ENCODE measurements at regions not wholly inside any gene's neighbourhood (a gene's known extent, or its start where the extent isn't known, plus 50 kb on each side); places are given as distances from the start of the nearest gene placed in this dataset.
"Not testable (repeated sequence)": the region's sequence is repeated elsewhere in the genome, so short reads cannot be mapped to it uniquely, and the experiment has no call there.

- no peaks in the 10 kb centered on the region for H3K9me3 ChIP-seq (ENCODE audit: control insufficient read depth, low read length)
- H3K4me1 ChIP-seq (ENCODE audit: control insufficient read depth, insufficient read depth, low read length) = no peaks in the 10 kb centered on the region
- WGBS, 2 experiments = 85 to 100% methylated on average over 1 to 3 of the region's 3 CpGs
- no peaks in the 10 kb centered on the region for H3K36me3 ChIP-seq (ENCODE audit: control insufficient read depth, insufficient read depth, low read length)
- no peak overlapping the region for H3K4me3 ChIP-seq (ENCODE audit: insufficient read depth, low read depth, low read length)
- no peak overlapping the region for H3K27ac ChIP-seq (ENCODE audit: insufficient read depth, low read depth, low read length, poor library complexity, severe bottlenecking)
- H3K27me3 ChIP-seq (ENCODE audit: control insufficient read depth, insufficient read depth, low read length, poor library complexity, severe bottlenecking) = no peaks in the 10 kb centered on the region
These were observed 640.4 kb upstream of the CDH10 start for GRCh38 chr5:25285136-25285535.

GRCh38 chr5:25263507-25263906 lies 618.7 kb upstream of the CDH10 start:
- WGBS, 2 experiments = 92 to 93% methylated on average over 14 of the region's 14 CpGs
- H3K4me1 ChIP-seq (ENCODE audit: control insufficient read depth, insufficient read depth, low read length); H3K4me3 ChIP-seq (ENCODE audit: insufficient read depth, low read depth, low read length): not testable (repeated sequence)

GRCh38 chr5:25262221-25262620 lies 617.4 kb upstream of the CDH10 start:
- WGBS, 2 experiments = no CpG with 5 or more reads among the region's 2 CpGs
- no peak overlapping the region for H3K27ac ChIP-seq (ENCODE audit: insufficient read depth, low read depth, low read length, poor library complexity, severe bottlenecking)

More at GRCh38 chr5:25263507-25263906, 618.7 kb upstream of the CDH10 start:
- not testable (repeated sequence) for H3K36me3 ChIP-seq (ENCODE audit: control insufficient read depth, insufficient read depth, low read length); H3K27me3 ChIP-seq (ENCODE audit: control insufficient read depth, insufficient read depth, low read length, poor library complexity, severe bottlenecking); H3K27ac ChIP-seq (ENCODE audit: insufficient read depth, low read depth, low read length, poor library complexity, severe bottlenecking); H3K9me3 ChIP-seq (ENCODE audit: control insufficient read depth, low read length)

DNA sequence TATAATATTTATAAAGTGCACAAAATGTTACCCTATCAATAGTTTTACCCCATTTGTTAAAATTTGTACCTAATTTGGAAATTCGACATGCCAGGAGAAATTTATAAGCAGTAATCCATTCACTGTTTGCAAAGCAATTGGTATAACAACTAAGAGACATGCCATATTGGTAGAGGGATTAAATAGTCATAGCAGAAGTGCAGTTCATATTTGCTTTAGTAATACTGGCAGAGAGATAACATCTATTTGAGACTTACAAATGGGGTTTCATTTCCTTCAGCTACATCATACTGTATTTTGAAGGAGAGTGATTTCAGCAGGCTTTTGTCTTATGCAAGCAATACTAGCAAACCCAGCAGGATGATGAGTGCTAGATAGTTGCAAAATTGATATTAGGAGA lies 610.4 kb upstream of the CDH10 start:
- 93 to 100% methylated on average over 1 of the region's 1 CpG for WGBS, 2 experiments
- Histone ChIP-seq H3K9me3 (ENCODE audit: control insufficient read depth, low read length) (no peaks in the 10 kb centered on the region), H3K4me1 (ENCODE audit: control insufficient read depth, insufficient read depth, low read length) (no peaks in the 10 kb centered on the region), H3K4me3 (ENCODE audit: insufficient read depth, low read depth, low read length) (no peak overlapping the region), H3K36me3 (ENCODE audit: control insufficient read depth, insufficient read depth, low read length) (no peaks in the 10 kb centered on the region), H3K27me3 (ENCODE audit: control insufficient read depth, insufficient read depth, low read length, poor library complexity, severe bottlenecking) (no peaks in the 10 kb centered on the region), H3K27ac (ENCODE audit: insufficient read depth, low read depth, low read length, poor library complexity, severe bottlenecking) (no peak overlapping the region)

More at GRCh38 chr5:25262221-25262620, 617.4 kb upstream of the CDH10 start:
- no peaks in the 10 kb centered on the region for H3K36me3 ChIP-seq (ENCODE audit: control insufficient read depth, insufficient read depth, low read length)
- no peaks in the 10 kb centered on the region for H3K27me3 ChIP-seq (ENCODE audit: control insufficient read depth, insufficient read depth, low read length, poor library complexity, severe bottlenecking)
- no peaks in the 10 kb centered on the region for H3K9me3 ChIP-seq (ENCODE audit: control insufficient read depth, low read length)
- H3K4me1 ChIP-seq (ENCODE audit: control insufficient read depth, insufficient read depth, low read length) = no peaks in the 10 kb centered on the region
- H3K4me3 ChIP-seq (ENCODE audit: insufficient read depth, low read depth, low read length) = no peak overlapping the region

DNA sequence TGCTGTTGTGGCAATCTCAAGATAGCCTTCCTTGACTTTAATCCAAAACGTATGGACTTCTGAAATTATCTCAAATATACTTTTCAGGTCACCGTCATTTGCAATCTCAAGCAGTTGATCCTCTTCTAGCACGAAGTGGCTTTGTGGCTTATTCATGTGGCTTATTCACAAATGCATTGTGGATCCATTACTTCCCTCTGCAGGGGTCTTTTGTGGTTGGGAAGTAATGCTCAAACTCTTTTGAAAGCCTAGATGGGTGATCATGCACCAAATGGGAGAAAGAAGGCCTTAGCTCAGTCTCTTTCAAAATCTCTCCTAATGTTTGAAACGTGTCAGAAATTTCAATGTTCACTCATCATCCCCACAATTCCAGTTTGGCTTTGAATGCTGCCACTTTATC lies 597.2 kb upstream of the CDH10 start:
- H3K4me3 ChIP-seq (ENCODE audit: insufficient read depth, low read depth, low read length) = no peak overlapping the region
- H3K36me3 ChIP-seq (ENCODE audit: control insufficient read depth, insufficient read depth, low read length) = no peaks in the 10 kb centered on the region
- peaks cover 5% of the 10 kb centered on the region for H3K4me1 ChIP-seq (ENCODE audit: control insufficient read depth, insufficient read depth, low read length)
- 51 to 52% methylated on average over 4 of the region's 4 CpGs for WGBS, 2 experiments
- H3K27me3 ChIP-seq (ENCODE audit: control insufficient read depth, insufficient read depth, low read length, poor library complexity, severe bottlenecking) = no peaks in the 10 kb centered on the region
- no peaks in the 10 kb centered on the region for H3K9me3 ChIP-seq (ENCODE audit: control insufficient read depth, low read length)
- no peak overlapping the region for H3K27ac ChIP-seq (ENCODE audit: insufficient read depth, low read depth, low read length, poor library complexity, severe bottlenecking)

DNA sequence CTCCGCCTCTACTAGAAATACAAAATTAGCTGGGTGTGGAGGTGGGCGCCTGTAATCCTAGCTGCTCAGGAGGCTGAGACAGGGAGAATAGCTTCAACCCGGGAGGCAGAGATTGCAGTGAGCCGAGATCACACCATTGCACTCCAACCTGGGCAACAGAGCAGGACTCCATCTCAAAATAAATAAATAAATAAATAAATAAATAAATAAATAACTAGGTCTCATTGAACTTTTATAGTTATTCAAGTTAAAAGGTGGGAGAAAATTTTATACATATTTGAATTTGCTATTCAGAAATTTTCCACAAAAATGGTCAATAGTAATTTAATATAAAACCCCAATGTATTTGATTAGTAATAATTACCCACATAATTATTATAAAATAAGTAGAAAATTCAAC lies 593.9 kb upstream of the CDH10 start:
- not testable (repeated sequence) for H3K36me3 ChIP-seq (ENCODE audit: control insufficient read depth, insufficient read depth, low read length); H3K4me1 ChIP-seq (ENCODE audit: control insufficient read depth, insufficient read depth, low read length); H3K9me3 ChIP-seq (ENCODE audit: control insufficient read depth, low read length); H3K4me3 ChIP-seq (ENCODE audit: insufficient read depth, low read depth, low read length); H3K27ac ChIP-seq (ENCODE audit: insufficient read depth, low read depth, low read length, poor library complexity, severe bottlenecking); H3K27me3 ChIP-seq (ENCODE audit: control insufficient read depth, insufficient read depth, low read length, poor library complexity, severe bottlenecking)
- WGBS, 2 experiments = 90 to 100% methylated on average over 3 to 4 of the region's 4 CpGs

DNA sequence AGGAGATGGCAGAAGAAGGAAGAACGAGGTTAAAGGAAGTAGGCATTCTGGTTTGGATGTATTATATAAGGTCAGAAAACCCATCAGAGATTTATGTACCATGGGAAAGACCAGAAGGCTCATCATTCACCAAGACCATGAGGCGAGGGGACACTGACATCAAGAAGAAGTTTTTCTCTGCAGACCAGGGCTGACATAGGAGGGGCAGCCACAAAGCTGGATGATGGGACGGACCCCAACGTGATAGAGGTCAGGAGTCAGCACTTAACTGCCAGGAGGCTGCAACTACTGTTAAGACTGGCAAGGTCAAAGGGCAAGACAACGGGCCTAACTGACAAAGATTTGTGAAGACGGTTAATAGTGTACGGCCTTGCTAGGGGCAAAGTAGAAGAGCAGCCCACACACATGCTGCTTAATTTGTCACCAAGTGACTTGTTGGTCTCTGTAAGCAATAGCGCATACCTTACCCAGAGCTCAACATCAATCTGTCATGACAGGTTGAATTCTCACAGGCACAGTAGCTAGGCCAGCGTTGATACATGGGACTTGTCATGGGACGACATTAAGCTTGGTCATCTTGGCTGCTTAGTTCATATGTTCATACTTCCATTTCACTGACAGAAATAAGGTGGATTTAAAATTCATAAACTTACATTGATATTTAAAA lies 579.7 kb upstream of the CDH10 start:
- 94 to 95% methylated on average over 10 of the region's 10 CpGs for WGBS, 2 experiments
- Histone ChIP-seq H3K27ac (ENCODE audit: insufficient read depth, low read depth, low read length, poor library complexity, severe bottlenecking) (no peak overlapping the region), H3K9me3 (ENCODE audit: control insufficient read depth, low read length) (no peaks in the 10 kb centered on the region)

GRCh38 chr5:25199902-25200301 lies 555.1 kb upstream of the CDH10 start:
- H3K27ac ChIP-seq (ENCODE audit: insufficient read depth, low read depth, low read length, poor library complexity, severe bottlenecking); H3K9me3 ChIP-seq (ENCODE audit: control insufficient read depth, low read length); H3K4me3 ChIP-seq (ENCODE audit: insufficient read depth, low read depth, low read length); H3K36me3 ChIP-seq (ENCODE audit: control insufficient read depth, insufficient read depth, low read length); H3K27me3 ChIP-seq (ENCODE audit: control insufficient read depth, insufficient read depth, low read length, poor library complexity, severe bottlenecking); H3K4me1 ChIP-seq (ENCODE audit: control insufficient read depth, insufficient read depth, low read length): not testable (repeated sequence)
- WGBS, 2 experiments = 96 to 97% methylated on average over 23 of the region's 23 CpGs

More for the DNA sequence above, 579.7 kb upstream of the CDH10 start:
- H3K4me3 ChIP-seq (ENCODE audit: insufficient read depth, low read depth, low read length) = no peak overlapping the region
- H3K27me3 ChIP-seq (ENCODE audit: control insufficient read depth, insufficient read depth, low read length, poor library complexity, severe bottlenecking) = no peaks in the 10 kb centered on the region
- no peaks in the 10 kb centered on the region for H3K4me1 ChIP-seq (ENCODE audit: control insufficient read depth, insufficient read depth, low read length)
- no peaks in the 10 kb centered on the region for H3K36me3 ChIP-seq (ENCODE audit: control insufficient read depth, insufficient read depth, low read length)

DNA sequence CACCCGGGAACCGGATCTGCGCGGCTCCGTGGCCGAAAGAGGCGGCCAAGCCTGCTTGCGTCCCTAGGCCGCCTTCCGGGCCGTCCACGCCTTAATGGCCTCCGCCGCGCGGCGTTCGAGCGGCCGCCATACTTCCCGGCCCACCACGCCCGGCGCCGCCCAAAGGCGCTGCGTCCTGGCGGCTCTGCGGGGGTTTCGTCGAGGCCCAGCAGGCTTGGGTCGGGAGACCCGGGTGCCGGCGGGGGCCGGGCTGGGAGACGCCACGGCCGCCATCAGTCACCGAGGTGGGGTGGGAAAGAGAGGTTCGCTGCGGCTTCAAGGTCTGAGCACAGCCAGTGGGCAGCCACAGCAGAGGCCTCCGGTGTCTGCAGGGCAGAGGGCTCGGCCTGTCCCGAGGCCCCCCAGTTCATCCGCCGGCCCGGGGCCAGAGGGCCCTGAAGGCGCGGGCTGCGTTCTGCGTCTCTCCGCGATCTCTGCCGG lies 545.8 kb upstream of the CDH10 start:
- no peaks in the 10 kb centered on the region for H3K36me3 ChIP-seq (ENCODE audit: control insufficient read depth, insufficient read depth, low read length)
- no peaks in the 10 kb centered on the region for H3K4me1 ChIP-seq (ENCODE audit: control insufficient read depth, insufficient read depth, low read length)
- WGBS, 2 experiments = 95% methylated on average over 54 to 55 of the region's 55 CpGs
- H3K27me3 ChIP-seq (ENCODE audit: control insufficient read depth, insufficient read depth, low read length, poor library complexity, severe bottlenecking) = no peaks in the 10 kb centered on the region
- no peak overlapping the region for H3K27ac ChIP-seq (ENCODE audit: insufficient read depth, low read depth, low read length, poor library complexity, severe bottlenecking)
- no peaks in the 10 kb centered on the region for H3K9me3 ChIP-seq (ENCODE audit: control insufficient read depth, low read length)
- H3K4me3 ChIP-seq (ENCODE audit: insufficient read depth, low read depth, low read length) = no peak overlapping the region

DNA sequence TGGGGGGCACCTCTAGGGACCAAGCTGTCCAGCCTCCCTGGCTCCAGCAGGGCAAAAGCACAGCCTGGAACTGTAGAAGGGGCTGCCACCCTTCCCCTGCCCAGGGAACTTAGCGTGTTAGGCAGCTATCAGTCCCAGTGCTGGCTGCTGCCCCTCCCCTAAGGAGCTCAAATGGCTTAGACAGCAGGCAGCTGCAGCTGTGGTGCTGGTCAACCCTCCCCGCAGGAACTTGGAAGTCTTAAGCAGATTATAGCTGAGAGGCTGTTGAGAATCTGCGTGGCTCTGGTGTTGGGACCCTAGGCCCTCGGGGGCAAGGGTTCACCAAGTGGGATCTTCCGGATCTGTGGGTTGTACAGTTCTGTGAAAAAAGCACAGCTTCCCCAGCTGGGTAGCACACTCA lies 536.5 kb upstream of the CDH10 start:
- Histone ChIP-seq H3K27ac (ENCODE audit: insufficient read depth, low read depth, low read length, poor library complexity, severe bottlenecking) (no peak overlapping the region), H3K4me3 (ENCODE audit: insufficient read depth, low read depth, low read length) (no peak overlapping the region), H3K27me3 (ENCODE audit: control insufficient read depth, insufficient read depth, low read length, poor library complexity, severe bottlenecking) (no peaks in the 10 kb centered on the region), H3K4me1 (ENCODE audit: control insufficient read depth, insufficient read depth, low read length) (no peaks in the 10 kb centered on the region), H3K9me3 (ENCODE audit: control insufficient read depth, low read length) (no peaks in the 10 kb centered on the region), H3K36me3 (ENCODE audit: control insufficient read depth, insufficient read depth, low read length) (no peaks in the 10 kb centered on the region)
- WGBS, 2 experiments = 80 to 92% methylated on average over 5 of the region's 5 CpGs

- WGBS, 2 experiments = 0% methylated on average over 1 of the region's 1 CpG
These were observed 517.8 kb upstream of the CDH10 start for GRCh38 chr5:25162616-25163015.

More at GRCh38 chr5:25162616-25163015, 517.8 kb upstream of the CDH10 start:
- not testable (repeated sequence) for H3K4me3 ChIP-seq (ENCODE audit: insufficient read depth, low read depth, low read length); H3K4me1 ChIP-seq (ENCODE audit: control insufficient read depth, insufficient read depth, low read length); H3K36me3 ChIP-seq (ENCODE audit: control insufficient read depth, insufficient read depth, low read length); H3K27me3 ChIP-seq (ENCODE audit: control insufficient read depth, insufficient read depth, low read length, poor library complexity, severe bottlenecking); H3K9me3 ChIP-seq (ENCODE audit: control insufficient read depth, low read length); H3K27ac ChIP-seq (ENCODE audit: insufficient read depth, low read depth, low read length, poor library complexity, severe bottlenecking)

All from ectodermal cell (in vitro differentiated cells).